ENCODE measurements at regions not wholly inside any gene's neighbourhood (a gene's known extent, or its start where the extent isn't known, plus 50 kb on each side); places are given as distances from the start of the nearest gene placed in this dataset.

- no peak for TF ChIP-seq CTCF (IDR thresholded peaks at IDR 0.05; ENCODE audit: borderline replicate concordance, insufficient read depth, low read depth, low read length)
- H3K4me3 ChIP-seq (ENCODE audit: low read depth, low read length) = no peak overlapping the region
Measured at GRCh38 chr22:22068025-22068424, 85.4 kb upstream of the TOP3B start.

- H3K4me3 ChIP-seq (ENCODE audit: low read depth, low read length) = no peak overlapping the region
- TF ChIP-seq CTCF (IDR thresholded peaks at IDR 0.05; ENCODE audit: borderline replicate concordance, insufficient read depth, low read depth, low read length) = no peak
Measured at GRCh38 chr22:22067192-22067591, 84.6 kb upstream of the TOP3B start.

- H3K4me3 ChIP-seq (ENCODE audit: low read depth, low read length) = no peak overlapping the region
- TF ChIP-seq CTCF (IDR thresholded peaks at IDR 0.05; ENCODE audit: borderline replicate concordance, insufficient read depth, low read depth, low read length) = no peak
Measured at GRCh38 chr22:22064580-22064979, 82.0 kb upstream of the TOP3B start.

- no peak overlapping the region for H3K4me3 ChIP-seq (ENCODE audit: low read depth, low read length)
- TF ChIP-seq CTCF (IDR thresholded peaks at IDR 0.05; ENCODE audit: borderline replicate concordance, insufficient read depth, low read depth, low read length) = no peak
Measured at GRCh38 chr22:22062306-22062793, 79.8 kb upstream of the TOP3B start.

GRCh38 chr22:22061085-22062077 is 78.8 kb upstream of the TOP3B start:
- H3K4me3 ChIP-seq (ENCODE audit: low read depth, low read length) = no peak overlapping the region
- TF ChIP-seq CTCF (IDR thresholded peaks at IDR 0.05; ENCODE audit: borderline replicate concordance, insufficient read depth, low read depth, low read length) = no peak

- no peak overlapping the region for H3K4me3 ChIP-seq (ENCODE audit: low read depth, low read length)
- TF ChIP-seq CTCF (IDR thresholded peaks at IDR 0.05; ENCODE audit: borderline replicate concordance, insufficient read depth, low read depth, low read length) = peak; percentile 96
Measured at GRCh38 chr22:22060200-22061084, 77.9 kb upstream of the TOP3B start.

All from GM12875 (cell line).